Hepatocyte (in vitro differentiated cells): ENCODE measurements at regions not wholly inside any gene's neighbourhood (a gene's known extent, or its start where the extent isn't known, plus 50 kb on each side); places are given as distances from the start of the nearest gene placed in this dataset.

ENCODE experiments used
- CTCF ChIP-seq: fragments of 200-600 bp; sonication (generic); IDR thresholded peaks from 2 replicates; pipeline ENCODE4 v1.5.1; 2016; ENCODE audit warnings: antibody characterized with exemption, mild to moderate bottlenecking; ENCODE audit not compliant: poor library complexity
- EZH2 ChIP-seq: fragments of 200-600 bp; sonication (generic); IDR thresholded peaks from 2 replicates; pipeline ENCODE4 v1.6.1; 2016; ENCODE audit warnings: antibody characterized with exemption, mild to moderate bottlenecking, borderline replicate concordance
- EZH2phosphoT487 ChIP-seq: fragments of 200-600 bp; sonication (generic); IDR thresholded peaks from one replicate; pipeline ENCODE4 v1.6.1; 2018; ENCODE audit warnings: antibody characterized with exemption, mild to moderate bottlenecking, low read depth, moderate library complexity; ENCODE audit not compliant: unreplicated experiment, severe bottlenecking

GRCh38 chr10:118925404-118926071, 104.0 kb upstream of the NANOS1 start:
- TF ChIP-seq CTCF (no peak), EZH2 (no peak), EZH2phosphoT487 (no peak)
